Ishikawa (cell line): ENCODE measurements at regions not wholly inside any gene's neighbourhood (a gene's known extent, or its start where the extent isn't known, plus 50 kb on each side); places are given as distances from the start of the nearest gene placed in this dataset.

Source experiments
- CREB1 ChIP-seq: IDR thresholded peaks from 2 replicates; pipeline ENCODE4 v1.6.1; 2012; ENCODE audit warnings: low read depth
- FOXM1 ChIP-seq: IDR thresholded peaks from 2 replicates; pipeline ENCODE4 v1.6.1; 2012; ENCODE audit warnings: low read depth, borderline replicate concordance
- TAF1 ChIP-seq: IDR thresholded peaks from 2 replicates; pipeline ENCODE4 v1.6.1; 2012; ENCODE audit warnings: low read depth, mild to moderate bottlenecking

- no peak for TF ChIP-seq TAF1
- no peak for TF ChIP-seq CREB1
- TF ChIP-seq FOXM1 = no peak
Observed at GRCh38 chr5:124341066-124341858, 405.2 kb downstream of the ZNF608 start.
